GM12878 (cell line): ENCODE measurements at regions not wholly inside any gene's neighbourhood (a gene's known extent, or its start where the extent isn't known, plus 50 kb on each side); places are given as distances from the start of the nearest gene placed in this dataset.

Experiments
- SREBF2 ChIP-seq: IDR thresholded peaks from 2 replicates; pipeline ENCODE4 v1.6.1; 2012; ENCODE audit warnings: mild to moderate bottlenecking, low read length
- STAT3 ChIP-seq: IDR thresholded peaks from 2 replicates; pipeline ENCODE4 v1.6.1; 2011; ENCODE audit warnings: low read depth, low read length, improper control_type of control experiment
- TBL1XR1 ChIP-seq: IDR thresholded peaks from 2 replicates; pipeline ENCODE4 v1.6.1; 2012; ENCODE audit warnings: low read depth, low read length, improper control_type of control experiment
- TCF12 ChIP-seq: IDR thresholded peaks from 2 replicates; pipeline ENCODE4 v1.6.1; 2011; ENCODE audit warnings: low read depth, mild to moderate bottlenecking, low read length
- TF ChIP-seq, protein P1 (sequence below): fragments of 450-650 bp; IDR thresholded peaks from 2 replicates; pipeline ENCODE4 v1.6.1; 2017; ENCODE audit warnings: borderline replicate concordance
- TF ChIP-seq, protein P2 (sequence below): fragments of 450-650 bp; IDR thresholded peaks from 2 replicates; pipeline ENCODE4 v1.6.1; 2016; ENCODE audit warnings: mild to moderate bottlenecking
- TF ChIP-seq, protein P3 (sequence below): fragments of 450-650 bp; IDR thresholded peaks from 2 replicates; pipeline ENCODE4 v1.6.1; 2016; ENCODE audit warnings: mild to moderate bottlenecking
- TF ChIP-seq, protein P4 (sequence below): fragments of 450-650 bp; formaldehyde crosslinking; IDR thresholded peaks from 2 replicates; pipeline ENCODE4 v1.4.0; 2020; ENCODE audit warnings: mild to moderate bottlenecking, moderate library complexity

DNA sequence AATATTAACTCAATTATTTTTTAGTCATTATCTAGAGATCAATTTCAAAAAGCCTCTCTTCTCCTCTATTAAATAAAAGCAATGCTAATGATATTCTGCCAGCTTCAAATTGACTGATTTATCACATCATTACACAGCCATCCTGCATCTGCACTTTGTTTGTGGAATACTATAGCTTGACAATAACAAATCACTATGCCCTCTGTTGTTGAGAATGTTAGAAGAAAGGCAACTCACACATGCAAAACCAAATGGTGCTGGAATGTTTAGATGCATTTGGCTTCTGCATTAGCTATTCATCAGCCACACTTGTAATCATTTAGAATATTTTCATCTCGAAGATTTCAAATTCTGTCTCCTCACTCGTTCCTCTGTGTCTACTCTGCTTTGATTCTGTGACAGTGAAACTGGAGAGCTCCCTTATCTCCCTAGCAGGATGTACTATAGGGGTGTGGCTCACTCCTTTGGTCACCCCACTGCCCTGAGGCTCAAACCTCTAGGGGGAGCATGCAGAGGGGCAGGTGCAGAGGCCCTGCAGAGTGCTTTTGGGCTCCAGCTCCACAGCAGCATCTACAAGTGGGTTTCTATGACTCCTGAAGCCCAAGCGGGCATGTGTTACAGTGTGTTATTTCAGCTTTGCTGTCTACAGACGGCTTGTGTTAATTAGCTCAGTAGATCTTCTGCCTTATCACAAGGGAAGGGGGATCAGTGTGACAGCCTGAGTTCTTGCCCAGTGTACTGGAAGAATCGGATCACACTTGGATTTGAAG is 454.1 kb upstream of the BCHE start (continued):
- TF ChIP-seq, protein P1, sequence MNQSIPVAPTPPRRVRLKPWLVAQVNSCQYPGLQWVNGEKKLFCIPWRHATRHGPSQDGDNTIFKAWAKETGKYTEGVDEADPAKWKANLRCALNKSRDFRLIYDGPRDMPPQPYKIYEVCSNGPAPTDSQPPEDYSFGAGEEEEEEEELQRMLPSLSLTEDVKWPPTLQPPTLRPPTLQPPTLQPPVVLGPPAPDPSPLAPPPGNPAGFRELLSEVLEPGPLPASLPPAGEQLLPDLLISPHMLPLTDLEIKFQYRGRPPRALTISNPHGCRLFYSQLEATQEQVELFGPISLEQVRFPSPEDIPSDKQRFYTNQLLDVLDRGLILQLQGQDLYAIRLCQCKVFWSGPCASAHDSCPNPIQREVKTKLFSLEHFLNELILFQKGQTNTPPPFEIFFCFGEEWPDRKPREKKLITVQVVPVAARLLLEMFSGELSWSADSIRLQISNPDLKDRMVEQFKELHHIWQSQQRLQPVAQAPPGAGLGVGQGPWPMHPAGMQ, result no peak
- TF ChIP-seq TCF12 (no peak), STAT3 (no peak), TBL1XR1 (no peak), SREBF2 (no peak)
- TF ChIP-seq, protein P2, sequence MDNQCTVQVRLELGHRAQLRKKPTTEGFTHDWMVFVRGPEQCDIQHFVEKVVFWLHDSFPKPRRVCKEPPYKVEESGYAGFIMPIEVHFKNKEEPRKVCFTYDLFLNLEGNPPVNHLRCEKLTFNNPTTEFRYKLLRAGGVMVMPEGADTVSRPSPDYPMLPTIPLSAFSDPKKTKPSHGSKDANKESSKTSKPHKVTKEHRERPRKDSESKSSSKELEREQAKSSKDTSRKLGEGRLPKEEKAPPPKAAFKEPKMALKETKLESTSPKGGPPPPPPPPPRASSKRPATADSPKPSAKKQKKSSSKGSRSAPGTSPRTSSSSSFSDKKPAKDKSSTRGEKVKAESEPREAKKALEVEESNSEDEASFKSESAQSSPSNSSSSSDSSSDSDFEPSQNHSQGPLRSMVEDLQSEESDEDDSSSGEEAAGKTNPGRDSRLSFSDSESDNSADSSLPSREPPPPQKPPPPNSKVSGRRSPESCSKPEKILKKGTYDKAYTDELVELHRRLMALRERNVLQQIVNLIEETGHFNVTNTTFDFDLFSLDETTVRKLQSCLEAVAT, result no peak
- TF ChIP-seq, protein P3, sequence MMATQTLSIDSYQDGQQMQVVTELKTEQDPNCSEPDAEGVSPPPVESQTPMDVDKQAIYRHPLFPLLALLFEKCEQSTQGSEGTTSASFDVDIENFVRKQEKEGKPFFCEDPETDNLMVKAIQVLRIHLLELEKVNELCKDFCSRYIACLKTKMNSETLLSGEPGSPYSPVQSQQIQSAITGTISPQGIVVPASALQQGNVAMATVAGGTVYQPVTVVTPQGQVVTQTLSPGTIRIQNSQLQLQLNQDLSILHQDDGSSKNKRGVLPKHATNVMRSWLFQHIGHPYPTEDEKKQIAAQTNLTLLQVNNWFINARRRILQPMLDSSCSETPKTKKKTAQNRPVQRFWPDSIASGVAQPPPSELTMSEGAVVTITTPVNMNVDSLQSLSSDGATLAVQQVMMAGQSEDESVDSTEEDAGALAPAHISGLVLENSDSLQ, result no peak
- TF ChIP-seq, protein P4, sequence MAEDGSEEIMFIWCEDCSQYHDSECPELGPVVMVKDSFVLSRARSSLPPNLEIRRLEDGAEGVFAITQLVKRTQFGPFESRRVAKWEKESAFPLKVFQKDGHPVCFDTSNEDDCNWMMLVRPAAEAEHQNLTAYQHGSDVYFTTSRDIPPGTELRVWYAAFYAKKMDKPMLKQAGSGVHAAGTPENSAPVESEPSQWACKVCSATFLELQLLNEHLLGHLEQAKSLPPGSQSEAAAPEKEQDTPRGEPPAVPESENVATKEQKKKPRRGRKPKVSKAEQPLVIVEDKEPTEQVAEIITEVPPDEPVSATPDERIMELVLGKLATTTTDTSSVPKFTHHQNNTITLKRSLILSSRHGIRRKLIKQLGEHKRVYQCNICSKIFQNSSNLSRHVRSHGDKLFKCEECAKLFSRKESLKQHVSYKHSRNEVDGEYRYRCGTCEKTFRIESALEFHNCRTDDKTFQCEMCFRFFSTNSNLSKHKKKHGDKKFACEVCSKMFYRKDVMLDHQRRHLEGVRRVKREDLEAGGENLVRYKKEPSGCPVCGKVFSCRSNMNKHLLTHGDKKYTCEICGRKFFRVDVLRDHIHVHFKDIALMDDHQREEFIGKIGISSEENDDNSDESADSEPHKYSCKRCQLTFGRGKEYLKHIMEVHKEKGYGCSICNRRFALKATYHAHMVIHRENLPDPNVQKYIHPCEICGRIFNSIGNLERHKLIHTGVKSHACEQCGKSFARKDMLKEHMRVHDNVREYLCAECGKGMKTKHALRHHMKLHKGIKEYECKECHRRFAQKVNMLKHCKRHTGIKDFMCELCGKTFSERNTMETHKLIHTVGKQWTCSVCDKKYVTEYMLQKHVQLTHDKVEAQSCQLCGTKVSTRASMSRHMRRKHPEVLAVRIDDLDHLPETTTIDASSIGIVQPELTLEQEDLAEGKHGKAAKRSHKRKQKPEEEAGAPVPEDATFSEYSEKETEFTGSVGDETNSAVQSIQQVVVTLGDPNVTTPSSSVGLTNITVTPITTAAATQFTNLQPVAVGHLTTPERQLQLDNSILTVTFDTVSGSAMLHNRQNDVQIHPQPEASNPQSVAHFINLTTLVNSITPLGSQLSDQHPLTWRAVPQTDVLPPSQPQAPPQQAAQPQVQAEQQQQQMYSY (CRISPR knock-in tag), result no peak
- TF ChIP-seq, all 136 proteins: peak for 0
